ENCODE measurements at regions not wholly inside any gene's neighbourhood (a gene's known extent, or its start where the extent isn't known, plus 50 kb on each side); places are given as distances from the start of the nearest gene placed in this dataset.

- TF ChIP-seq POLR2AphosphoS5 (IDR thresholded peaks at IDR 0.05; ENCODE audit: low read depth, low read length), result no peak
- TF ChIP-seq TAF1 (IDR thresholded peaks at IDR 0.05; ENCODE audit: borderline replicate concordance, insufficient read depth, low read length), result no peak
- TF ChIP-seq SIN3A (IDR thresholded peaks at IDR 0.05; ENCODE audit: borderline replicate concordance, insufficient read depth, low read length), result no peak
- TF ChIP-seq REST (IDR thresholded peaks at IDR 0.05; ENCODE audit: insufficient read depth in 1 of 2, low read depth in 2 of 2, low read length in 2 of 2), result no peak
These were observed 226.8 kb downstream of the PCDH17 start for GRCh38 chr13:57858376-57858775.
